NCI-H1092 treated with DMSO at 0.1 percent for 48 hours (cell line): ENCODE measurements at regions not wholly inside any gene's neighbourhood (a gene's known extent, or its start where the extent isn't known, plus 50 kb on each side); places are given as distances from the start of the nearest gene placed in this dataset.

ENCODE experiments used
- DNase-seq: peaks from one replicate; lab custom pipeline; 2025; lab: John Stamatoyannopoulos, UW

DNA sequence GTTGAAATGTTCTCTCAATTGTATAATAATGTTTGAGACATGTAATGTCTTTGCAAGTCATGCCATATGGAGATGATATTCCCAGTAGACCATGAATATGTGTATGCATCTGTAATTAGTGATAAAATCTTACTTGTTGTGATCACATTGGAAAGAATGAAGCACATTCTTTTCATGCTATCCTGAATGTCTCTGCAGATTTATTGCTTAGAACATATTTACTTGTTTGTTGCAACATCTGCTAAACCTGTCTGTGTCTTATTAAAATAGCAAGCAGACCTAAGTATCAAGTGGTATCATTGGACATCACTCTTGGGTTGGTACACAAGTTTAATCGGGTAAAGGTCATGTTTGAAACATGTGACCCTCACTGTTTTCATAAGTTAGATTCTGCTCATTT lies 265.5 kb upstream of the CD180 start:
- no peak for DNase-seq

DNA sequence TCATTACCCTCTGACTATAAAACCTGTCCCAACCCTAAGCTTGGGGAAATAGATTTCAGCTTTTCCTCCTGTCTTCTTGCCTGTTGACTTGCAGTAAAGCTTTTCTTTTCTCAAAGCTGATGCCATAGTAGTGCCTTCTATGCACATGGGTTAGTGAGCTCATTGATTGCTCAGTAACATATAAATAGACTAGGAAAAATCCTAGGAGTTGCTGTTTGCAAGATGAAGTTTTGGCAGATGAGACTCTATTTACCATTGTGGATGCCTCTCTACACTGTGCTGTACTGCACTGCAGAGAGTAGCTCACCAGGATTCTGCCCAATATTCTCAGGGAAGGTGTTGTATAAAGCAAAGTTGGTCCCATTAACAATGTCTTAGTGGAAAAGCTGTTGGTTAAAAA lies 262.7 kb upstream of the CD180 start:
- DNase-seq = no peak

DNA sequence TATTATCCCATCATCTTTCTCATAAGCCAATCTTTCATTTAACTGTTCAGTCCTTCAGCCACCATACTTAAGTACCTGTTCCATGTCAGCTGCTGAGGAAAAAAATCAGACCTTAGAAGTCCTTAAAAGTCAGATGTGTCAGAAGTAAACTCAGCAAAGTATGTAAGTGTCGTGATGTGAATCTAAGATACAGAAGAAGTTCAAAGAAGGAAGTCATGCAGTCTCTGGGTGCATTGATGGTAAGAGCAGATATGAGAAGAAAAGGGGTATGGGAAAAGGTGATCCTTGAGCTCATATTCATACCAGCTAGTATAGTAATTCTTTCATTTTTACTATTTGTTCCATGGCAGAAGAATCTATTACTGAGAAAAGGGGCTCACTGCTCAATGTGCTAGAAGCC lies 259.4 kb upstream of the CD180 start:
- no peak for DNase-seq

DNA sequence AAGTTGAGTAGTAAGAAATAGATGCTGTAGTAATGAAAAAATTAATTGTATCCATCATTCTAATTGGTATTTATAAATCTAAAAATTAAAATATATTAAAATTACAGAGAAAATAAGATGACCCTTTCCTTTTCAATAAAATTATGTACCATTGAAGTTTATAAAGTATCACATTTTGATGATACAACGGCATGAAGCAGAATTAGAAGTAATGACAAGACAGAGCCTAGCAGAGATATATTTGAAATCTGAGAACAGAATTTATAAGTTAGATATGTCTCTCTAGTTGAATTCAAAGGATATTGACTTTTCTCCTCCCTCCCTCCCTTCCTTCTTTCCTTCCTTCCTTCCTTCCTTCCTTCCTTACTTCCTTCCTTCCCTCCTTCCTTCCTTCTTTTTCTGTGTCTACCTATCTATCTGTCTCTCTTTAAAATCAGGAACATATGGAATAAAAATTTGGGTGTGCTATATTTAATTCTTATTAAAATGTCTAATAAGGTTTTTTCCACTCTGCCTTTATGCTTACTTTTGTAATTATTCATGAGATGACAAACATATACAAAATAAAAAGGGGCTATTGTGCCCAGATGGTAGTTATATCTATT lies 258.5 kb upstream of the CD180 start:
- DNase-seq = no peak

DNA sequence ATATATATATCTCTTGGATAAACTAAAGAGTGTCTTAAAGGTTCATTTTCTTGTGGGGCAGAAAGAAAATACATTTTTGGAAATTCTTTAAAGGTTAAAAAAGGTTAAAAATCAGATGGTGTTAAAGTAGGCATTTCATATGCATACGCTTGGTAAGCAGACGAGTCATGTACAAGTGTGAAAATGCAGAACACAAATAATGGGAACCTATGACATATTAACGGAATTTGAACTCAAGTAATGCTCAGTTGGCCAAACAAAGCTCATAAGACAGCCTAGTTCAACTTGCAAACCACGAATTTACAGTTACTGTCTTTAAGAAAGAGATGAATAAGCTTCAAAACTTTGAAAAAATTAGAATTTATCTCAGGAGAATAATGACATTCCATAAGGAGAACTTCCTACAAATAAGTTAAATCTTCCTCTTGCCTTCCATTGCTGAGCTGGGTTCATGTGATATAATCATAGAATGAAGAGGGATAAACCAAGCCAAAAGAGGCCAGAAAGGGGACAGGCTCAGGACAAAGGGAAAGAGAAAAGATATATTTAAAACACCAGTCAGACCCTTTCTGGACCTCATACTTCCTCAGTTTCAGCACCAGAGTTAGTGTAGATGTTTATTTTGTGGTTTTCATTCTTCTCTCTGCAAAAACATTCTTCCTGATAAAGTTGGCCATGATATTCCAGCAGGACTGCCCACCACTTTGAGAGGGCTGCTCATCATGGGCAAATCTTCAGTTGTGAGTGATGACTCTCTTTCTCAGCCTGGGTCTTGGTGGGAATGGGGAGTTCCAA lies 256.7 kb upstream of the CD180 start:
- DNase-seq = no peak

DNA sequence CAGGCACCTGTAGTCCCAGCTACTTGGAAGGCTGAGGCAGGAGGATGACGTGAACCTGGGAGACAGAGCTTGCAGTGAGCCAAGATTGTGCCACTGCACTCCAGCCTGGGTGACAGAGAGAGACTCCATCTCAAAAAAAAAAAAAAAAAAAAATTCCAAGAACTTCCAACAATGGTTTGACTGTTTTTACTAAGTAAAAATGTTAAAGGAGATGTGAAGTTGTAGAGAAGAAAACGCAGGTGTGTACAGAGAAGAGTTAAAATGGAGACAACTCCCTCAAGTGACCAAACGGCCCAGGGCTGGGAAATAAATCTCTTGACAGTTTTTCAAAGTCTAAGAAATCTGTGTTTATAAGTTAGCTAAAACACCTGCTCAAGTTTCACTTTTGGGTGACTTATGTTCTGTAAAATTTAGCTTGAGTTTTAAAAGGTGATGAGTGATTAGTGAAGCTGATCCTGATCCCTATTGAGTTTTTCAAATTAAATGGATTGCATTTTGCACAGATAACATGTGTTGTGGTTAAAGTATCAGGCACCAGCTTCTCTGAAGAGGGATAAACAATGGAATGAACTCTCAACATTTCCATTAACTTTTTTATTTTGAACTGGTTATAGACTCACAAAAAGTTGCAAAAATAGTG lies 255.2 kb upstream of the CD180 start:
- DNase-seq = no peak

DNA sequence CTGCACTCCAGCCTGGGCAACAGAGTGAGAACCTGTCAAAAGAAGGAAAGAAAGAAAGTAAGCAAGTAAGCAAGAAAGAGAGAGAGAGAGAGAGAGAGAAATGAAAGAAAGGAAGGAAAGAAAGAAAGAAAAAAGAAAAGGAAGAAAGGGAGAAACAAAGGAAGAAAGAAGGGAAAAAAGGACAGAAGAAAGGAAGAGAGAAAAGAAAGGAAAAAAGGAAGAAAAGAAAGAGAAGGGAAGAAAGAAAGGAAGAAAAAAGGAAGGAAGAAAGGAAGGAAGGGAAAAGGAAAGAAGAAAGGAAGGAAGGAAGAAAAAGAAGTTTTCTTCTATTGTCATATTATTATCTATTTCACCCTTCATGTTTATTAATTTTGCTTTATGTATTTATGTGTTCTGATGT lies 251.1 kb upstream of the CD180 start:
- DNase-seq = no peak

DNA sequence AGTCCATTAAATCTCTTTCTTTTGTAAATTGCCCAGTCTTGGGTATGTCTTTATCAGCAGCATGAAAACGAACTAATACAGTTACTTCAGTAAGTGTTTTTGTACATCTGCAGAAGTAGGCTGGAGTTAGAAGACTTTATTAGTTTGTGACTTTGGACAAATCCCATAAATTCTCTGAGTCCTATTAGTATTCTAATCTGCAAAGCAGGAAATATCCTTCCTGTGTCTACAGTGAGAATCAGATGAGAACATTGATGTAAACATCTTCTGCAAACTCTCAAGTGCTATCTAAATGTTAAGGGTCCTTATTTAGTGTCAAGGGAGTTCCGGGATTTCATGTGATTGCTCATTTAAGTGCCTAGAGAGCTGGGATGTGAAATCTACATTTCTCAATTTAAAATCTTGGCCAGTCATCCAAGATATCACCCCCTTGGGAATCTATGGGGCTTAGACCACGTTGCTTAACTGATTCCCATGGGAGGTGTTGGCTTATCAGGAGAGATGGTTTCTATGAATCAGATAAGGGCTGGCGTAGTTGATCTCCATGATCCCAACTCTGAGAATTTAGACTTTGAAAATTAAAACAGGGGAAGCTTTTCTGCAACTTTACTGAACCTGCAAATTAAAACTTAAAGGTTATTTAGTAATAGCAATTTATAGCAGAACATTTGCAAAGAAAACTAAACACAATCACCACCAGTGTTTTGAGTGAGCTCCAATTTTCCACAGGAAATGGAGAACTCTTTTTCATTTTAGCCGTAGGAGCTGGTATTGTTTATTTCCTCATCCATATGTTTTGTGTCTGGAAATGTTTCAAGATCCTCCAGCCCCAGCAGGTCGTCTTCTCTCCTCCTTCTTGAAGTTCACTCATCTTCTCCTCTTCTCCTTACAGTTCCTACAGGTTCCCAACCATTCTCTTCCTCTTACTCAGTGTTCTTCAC lies 241.6 kb upstream of the CD180 start:
- DNase-seq = no peak

DNA sequence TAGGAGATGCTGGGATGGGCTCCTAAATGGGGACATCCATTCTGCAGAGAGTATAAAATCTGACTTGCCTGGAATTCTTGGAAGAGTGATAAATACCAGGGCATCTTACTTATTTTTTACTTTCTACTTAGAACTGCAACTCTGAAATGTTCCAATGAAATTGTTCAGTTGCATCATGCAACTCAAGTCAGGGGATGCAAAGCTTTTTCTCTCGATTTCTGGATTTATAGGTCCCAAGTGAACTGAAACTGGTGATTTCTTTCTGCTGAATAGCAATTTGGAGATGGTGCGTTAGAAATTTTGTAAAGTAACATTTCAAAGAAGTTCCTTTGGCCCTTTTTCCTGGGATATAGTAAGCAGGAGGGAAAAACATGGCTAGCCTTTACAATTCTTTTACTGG lies 238.4 kb upstream of the CD180 start:
- no peak for DNase-seq

DNA sequence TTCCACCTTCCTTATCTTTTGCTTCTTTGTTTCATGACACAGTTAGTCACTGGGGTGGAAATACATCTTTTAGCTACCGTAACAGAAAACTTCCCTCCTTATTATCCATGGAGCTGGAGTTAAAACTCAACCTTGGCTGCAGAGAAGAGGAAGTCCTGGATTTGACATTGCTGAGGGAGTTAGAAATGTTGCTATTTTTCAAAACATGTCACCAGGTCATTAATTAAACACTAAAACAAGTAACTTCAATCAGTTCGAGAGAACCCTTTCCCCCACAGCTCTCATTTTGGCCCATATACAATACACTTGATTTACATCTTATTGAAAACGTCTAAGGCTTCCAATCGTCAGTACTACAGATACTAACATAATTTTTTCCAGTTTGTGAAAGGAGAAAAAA lies 237.9 kb upstream of the CD180 start:
- no peak for DNase-seq

DNA sequence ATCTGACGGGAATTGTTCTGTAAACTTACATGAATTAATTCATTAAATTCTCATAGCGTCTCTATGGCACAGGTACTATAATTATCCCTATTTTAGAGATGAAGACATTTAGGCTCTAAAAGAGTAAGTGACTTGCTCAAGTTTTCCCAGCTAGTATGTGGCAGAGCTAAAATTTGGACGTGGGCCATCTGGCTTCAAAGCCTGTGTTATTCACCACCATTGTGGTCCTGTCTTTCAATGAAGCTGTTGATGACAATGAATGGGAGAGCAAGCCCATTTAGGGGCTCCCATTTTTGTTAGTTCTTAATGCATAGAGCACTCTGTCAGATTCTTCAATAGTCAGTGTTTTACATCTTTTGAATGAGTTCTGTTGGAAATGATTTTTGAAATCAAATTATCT lies 236.0 kb upstream of the CD180 start:
- DNase-seq = no peak

DNA sequence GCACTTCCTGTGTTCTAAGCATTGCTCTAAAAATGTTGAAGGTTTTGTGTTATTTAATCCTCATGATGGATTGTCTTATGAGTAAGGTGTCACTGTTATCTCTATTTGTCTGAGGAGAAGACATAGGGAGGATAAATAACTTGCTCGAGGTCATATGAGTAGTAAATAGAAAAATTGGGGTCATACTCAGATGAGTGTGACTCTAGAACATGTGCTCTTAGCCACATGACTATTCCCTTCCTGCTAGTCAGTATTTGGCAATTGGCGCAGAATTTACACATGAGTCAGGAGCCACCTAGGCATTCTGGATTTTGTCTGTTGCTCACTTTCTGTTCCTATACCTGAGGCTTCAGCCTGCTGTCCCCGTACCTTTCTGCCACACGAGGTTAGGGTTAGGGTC lies 234.6 kb upstream of the CD180 start:
- no peak for DNase-seq

DNA sequence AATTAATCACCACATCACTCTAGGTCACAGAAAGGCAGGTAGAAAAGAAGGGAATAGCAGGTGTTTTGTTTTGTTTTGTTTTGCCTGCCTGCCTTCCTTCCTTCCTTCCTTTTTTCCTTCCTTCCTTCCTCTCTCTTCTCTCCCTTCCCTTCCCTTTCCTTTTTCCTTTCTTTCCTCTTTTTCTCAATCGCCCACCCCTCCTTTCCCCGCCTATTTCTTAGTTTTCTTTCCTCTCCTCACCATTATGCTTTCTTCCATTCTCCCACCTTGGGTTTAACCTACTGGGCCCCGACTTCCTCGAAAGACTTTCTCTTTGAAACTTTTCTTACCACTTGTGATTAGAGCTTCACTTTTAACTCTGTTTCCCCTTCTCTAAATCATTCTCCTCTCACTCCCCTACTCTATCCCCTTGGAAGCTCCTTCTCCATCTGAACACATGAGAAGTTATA lies 231.3 kb upstream of the CD180 start:
- no peak for DNase-seq

DNA sequence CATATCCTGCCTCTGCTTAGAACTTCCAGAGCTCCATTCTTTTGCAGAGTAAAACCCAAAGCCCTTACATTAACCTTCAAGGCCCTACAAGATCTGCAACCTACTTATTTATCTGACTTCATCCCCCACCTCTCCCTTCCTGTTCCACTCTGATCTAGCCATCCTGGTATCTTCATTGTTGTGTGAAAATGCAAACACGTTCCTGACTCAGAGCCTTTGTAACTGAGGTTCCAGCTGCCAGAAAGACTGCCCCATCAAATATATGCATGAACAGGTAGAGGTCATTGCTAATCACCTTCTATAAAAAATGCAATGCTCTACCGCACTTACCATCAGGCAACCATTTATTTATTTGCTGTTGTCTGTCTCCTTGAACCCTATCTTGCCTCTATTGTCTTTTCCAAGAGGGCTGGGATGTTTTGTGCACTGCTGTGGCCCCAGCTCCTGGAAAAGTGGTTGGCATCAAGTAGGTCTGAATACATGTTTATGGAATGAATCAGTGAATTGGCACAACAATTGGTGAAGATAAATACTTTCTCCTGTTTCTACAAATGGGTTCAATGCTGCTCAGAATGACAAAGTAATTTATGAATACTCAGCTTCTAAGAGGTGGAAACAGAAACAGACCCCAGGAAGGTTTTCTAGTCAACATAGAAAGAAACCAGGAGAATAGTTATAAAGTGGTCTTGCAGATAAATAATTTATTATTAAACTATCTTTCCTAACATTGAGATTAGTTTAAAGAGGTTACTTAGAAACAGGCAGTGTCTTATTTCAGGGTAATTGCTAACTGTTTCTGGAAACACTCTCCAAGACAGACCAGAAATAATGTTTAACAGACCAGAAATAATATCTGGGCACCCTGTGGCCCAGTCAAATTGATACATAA lies 230.6 kb upstream of the CD180 start:
- DNase-seq = no peak

DNA sequence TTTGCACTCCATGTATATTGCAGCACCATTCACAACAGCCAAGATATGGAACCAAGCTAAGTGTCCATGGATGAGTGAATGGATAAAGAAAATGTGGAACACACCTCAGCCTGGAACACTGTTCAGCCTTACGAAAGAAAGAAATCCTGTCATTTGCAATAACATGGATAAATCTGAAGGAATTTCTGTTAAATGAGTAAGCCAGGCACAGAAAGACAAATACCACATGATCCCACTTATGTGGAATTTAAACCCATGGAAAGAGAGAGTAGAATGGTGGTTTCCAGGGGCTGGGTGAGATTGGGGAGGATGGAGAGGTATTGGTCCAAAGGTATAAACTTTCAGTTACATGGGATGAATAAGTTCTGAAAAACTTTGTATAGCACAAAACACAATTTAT lies 228.9 kb upstream of the CD180 start:
- DNase-seq = no peak

DNA sequence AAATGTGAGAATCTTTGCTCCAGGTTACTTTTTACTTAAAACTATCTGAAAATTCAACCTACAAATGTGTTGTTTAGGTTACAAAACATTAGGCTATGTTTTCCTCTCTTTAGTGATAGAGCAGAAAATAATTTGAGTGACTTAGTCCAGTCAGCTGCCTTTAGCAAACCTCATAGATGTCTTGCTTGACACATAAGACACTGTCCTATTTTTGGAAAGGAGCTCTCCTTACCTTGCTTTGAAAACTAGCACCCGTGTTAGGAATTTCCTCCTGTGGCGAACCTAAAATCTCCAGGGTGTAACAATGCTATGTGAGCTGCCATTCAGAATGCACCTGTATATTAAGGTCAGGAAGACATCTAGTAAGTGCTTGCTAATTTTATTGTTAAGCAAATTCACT lies 221.2 kb upstream of the CD180 start:
- DNase-seq = no peak

DNA sequence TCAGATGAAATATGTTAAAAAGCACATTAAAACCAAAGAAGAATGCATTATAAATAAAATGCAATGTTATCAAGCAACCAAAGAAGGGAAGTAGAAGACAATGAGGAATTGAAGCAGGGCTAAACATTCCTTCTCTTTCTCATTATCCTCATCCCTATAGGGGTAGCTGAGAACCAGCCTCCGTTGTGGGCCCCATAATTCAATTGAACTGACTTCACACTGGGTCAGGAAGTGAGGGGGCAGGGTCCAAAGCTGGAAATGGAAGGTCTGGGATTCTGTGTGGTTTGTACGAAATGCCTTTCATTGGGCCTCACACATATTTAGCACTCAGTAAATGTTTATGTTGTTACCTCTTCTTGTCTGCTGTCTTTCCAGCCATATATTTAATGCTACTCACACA lies 220.4 kb upstream of the CD180 start:
- no peak for DNase-seq

DNA sequence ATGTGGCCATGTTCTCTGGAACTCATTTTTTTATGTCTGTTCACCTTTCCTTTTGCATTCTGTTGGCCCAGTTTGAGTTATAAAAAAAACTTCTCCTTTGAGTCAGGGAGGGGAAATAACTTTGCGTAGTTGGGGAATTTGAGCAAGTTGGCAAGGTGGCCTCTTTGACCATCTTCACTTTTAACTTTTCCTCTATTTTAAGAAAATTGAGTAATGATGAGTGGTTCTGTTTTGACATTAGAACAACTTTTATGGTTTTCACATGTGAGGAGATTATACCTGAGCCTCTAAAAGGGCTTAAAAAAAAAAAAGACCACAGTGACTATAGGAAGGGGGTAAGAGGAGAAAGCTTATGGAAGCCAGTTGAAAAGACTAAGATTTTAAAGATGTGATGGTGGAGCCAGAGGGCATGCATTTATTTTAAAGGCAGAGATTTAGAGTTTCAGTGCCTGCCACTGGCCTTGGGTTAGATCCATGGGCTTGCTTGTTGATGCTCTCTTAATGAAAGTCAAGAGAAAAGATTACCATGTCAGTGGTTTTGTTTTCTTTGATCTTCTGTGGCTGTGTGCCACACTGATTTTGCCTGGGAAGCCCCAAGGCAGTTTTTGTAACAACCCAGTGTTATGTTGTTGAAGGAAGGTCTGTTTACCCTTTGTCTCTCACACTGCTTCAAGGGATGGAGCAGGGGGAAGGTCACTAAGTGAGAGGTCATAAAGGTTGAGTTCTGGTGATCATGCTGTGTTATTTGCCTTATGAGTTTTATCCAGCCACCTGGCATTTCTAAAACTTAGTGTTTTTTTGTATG lies 219.7 kb upstream of the CD180 start:
- no peak for DNase-seq

DNA sequence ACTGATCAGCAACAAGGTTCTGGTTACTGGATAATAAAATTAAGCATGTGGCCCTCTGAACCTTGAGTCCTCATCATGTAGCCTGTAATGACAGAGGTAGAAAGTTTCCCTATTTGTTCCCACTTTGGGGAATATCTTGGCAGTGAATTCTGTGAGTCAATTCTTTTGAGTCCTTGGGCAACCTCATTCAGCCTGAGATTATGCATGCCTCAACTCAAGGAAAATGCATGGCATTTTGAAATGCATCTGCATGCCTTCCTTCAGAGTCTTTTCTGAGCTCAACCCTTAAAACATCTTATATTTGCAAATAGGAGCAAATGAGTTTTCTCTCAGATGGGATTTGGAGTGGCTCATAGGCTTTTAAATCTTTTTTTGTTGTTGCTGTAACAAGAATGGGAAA lies 218.1 kb upstream of the CD180 start:
- no peak for DNase-seq

DNA sequence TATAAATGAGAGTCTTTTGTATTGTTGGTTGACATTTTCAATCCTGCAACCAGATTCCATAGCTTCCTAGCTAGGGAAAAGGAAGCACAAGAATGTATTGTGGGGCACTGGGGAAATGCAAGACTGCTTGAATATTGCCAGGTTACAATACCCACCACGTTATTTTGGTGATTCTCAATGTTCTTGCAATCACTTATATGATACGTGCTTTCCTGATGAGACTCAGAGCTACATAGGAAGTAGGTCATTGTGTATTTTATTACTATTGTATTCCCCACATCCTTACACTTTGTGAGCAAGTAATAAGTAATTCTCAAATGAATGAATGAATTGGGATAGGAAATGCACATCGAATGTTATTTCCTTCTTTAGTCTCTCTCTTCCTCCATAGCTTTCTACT lies 217.1 kb upstream of the CD180 start:
- DNase-seq = no peak
